ENCODE measurements at regions not wholly inside any gene's neighbourhood (a gene's known extent, or its start where the extent isn't known, plus 50 kb on each side); places are given as distances from the start of the nearest gene placed in this dataset.

GRCh38 chr19:29880498-29881081, 61.4 kb upstream of the URI1 start:
- Histone ChIP-seq H3K23me2 (ENCODE audit: insufficient read length, low read depth, low read length, poor library complexity, severe bottlenecking) (no peaks in the 10 kb centered on the region), H3K9ac (ENCODE audit: extremely low read depth, insufficient read length, low read length) (no peak overlapping the region), H2AFZ (ENCODE audit: low read length) (no peak overlapping the region), H3K27ac (ENCODE audit: insufficient read length, low read depth, low read length) (no peak overlapping the region), H3K27me3 (ENCODE audit: insufficient read depth, low read length) (no peaks in the 10 kb centered on the region), H3K14ac (ENCODE audit: insufficient read depth, low read length) (no peak overlapping the region), H3K18ac (ENCODE audit: insufficient read length, low read depth, low read length) (no peak overlapping the region), H2BK15ac (ENCODE audit: low read depth, low read length) (no peak overlapping the region), H4K20me1 (ENCODE audit: control insufficient read depth, insufficient read depth, insufficient read length) (no peaks in the 10 kb centered on the region), H3K4me1 (ENCODE audit: insufficient read depth, low read length) (no peaks in the 10 kb centered on the region; the same call in 1 of the 2 replicates), H3K79me1 (ENCODE audit: insufficient read depth, low read depth, low read length, poor library complexity, severe bottlenecking) (no peaks in the 10 kb centered on the region), H2BK5ac (ENCODE audit: insufficient read length, low read length) (no peak overlapping the region), H3T11ph (ENCODE audit: low read length) (no peak overlapping the region), H3K23ac (ENCODE audit: insufficient read length, low read depth, low read length) (no peak overlapping the region), H4K8ac (replicated peaks; ENCODE audit: insufficient read length, low read depth, low read length) (no peak overlapping the region), H3K4ac (ENCODE audit: low read depth, low read length) (no peak overlapping the region), H2BK120ac (ENCODE audit: low read depth, low read length, poor library complexity, severe bottlenecking) (no peak overlapping the region), H2AK5ac (ENCODE audit: insufficient read length, low read length) (no peak overlapping the region), H3K4me2 (ENCODE audit: insufficient read depth, insufficient read length, low read length) (no peak overlapping the region), H2BK12ac (ENCODE audit: insufficient read length, low read depth, low read length) (no peak overlapping the region), H4K91ac (ENCODE audit: insufficient read length, low read depth, low read length) (no peak overlapping the region), H4K5ac (ENCODE audit: insufficient read length, low read depth, low read length) (no peak overlapping the region), H3K9me3 (ENCODE audit: control insufficient read depth, low read depth, low read length) (no peaks in the 10 kb centered on the region), H3K56ac (ENCODE audit: insufficient read length, low read depth, low read length) (no peak overlapping the region), H2BK20ac (ENCODE audit: low read depth, low read length, poor library complexity, severe bottlenecking) (no peak overlapping the region), H3K79me2 (ENCODE audit: insufficient read depth, low read length) (no peaks in the 10 kb centered on the region)
- no peak for DNase-seq
- H3K9me3 Mint-ChIP-seq = no peaks in the 10 kb centered on the region
- peaks cover 32% of the 10 kb centered on the region for H3K27me3 Mint-ChIP-seq (ENCODE audit: low read depth)
- no peaks in the 10 kb centered on the region; a peak in 1 of 7 replicates for H3K36me3 Mint-ChIP-seq (ENCODE audit: insufficient read depth in 1 of 3, low read depth in 3 of 3)
- H3K4me1 Mint-ChIP-seq = peaks cover 0 to 16% of the 10 kb centered on the region in 2 experiments; a peak in 3 of 4 replicates
- WGBS (ENCODE audit: extremely low coverage, insufficient read length, low lambda C conversion rate) = no CpG with 5 or more reads among the region's 10 CpGs
- no peak overlapping the region for H3K4me3 Mint-ChIP-seq
- no peak overlapping the region for H3K27ac Mint-ChIP-seq
- no peak for TF ChIP-seq CTCF (conservative IDR thresholded peaks at IDR 0.05)

Data from H9 (cell line).